Testis (tissue), 2 donors: ENCODE measurements at regions not wholly inside any gene's neighbourhood (a gene's known extent, or its start where the extent isn't known, plus 50 kb on each side); places are given as distances from the start of the nearest gene placed in this dataset.

Experiments
- DNase-seq: peaks from one replicate; pipeline ENCODE4 v3.0.0-alpha.2; 2019
- H3K27ac ChIP-seq, 2 donors: fragments of 200-600 bp; sonication (generic); one replicate each; pipeline ENCODE4 v1.5.1; 2019
- H3K27me3 ChIP-seq: fragments of 200-600 bp; sonication (generic); one replicate; pipeline ENCODE4 v1.5.1; 2019
- H3K36me3 ChIP-seq: fragments of 200-600 bp; sonication (generic); one replicate; pipeline ENCODE4 v1.5.1; 2017; ENCODE audit warnings: low read depth; ENCODE audit errors: missing control alignments
- H3K4me1 ChIP-seq: fragments of 200-600 bp; sonication (generic); one replicate; pipeline ENCODE4 v1.5.1; 2019
- H3K4me3 ChIP-seq, 2 donors: fragments of 200-600 bp; sonication (generic); one replicate each; pipeline ENCODE4 v1.5.1; 2017 to 2019
- H3K9me3 ChIP-seq: fragments of 200-600 bp; sonication (generic); one replicate; pipeline ENCODE4 v1.5.1; 2017
- POLR2A ChIP-seq: fragments of 450-650 bp; IDR thresholded peaks from one replicate; pipeline ENCODE4 v1.6.1; 2017; ENCODE audit warnings: antibody characterized with exemption, mild to moderate bottlenecking, moderate library complexity
- WGBS, 2 donors: methylation state at CpG; one replicate each; pipeline ENCODE4 v1.1.5; 2018; 5-methylcytosine and 5-hydroxymethylcytosine counted together
- intact Hi-C: fragments of 100-400 bp; cut with DNase I; formaldehyde crosslinking; loops from one replicate; pipeline ENCODE4 v1.15.1; 2023; ENCODE audit warnings: low total_unique reads
- TF ChIP-seq, protein P1 (sequence below), 3 experiments: fragments of 450-650 bp in 2 of 3; fragments of 200-600 bp in 1 of 3; sonication (generic) in 1 of 3; IDR thresholded peaks; one replicate each; pipeline ENCODE4 v1.5.1; 2016 to 2019; ENCODE audit warnings: antibody characterized with exemption in 3 of 3, mild to moderate bottlenecking in 2 of 3, moderate library complexity in 1 of 3

DNA sequence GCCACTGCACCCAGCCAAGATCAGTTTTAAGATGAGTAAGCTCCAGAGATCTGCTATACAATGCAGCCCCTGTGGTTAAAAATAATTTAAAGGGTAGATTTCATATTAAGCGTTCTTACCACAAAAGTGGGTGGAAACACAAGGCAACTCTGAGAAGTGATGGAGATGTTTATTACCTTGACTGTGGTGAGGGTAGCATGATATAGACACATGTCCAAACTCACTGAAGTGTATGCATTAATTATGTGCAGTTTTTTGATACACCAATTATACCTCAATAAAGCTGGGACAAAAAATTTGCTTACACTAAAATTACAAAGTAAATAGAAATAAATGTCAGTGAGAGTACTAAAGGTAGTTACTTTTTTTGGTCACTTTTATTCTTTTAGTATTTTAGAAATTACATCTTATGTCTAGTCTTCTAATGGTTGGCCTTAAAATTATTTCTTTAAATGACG, 696.5 kb downstream of the UQCRFS1 start:
- H3K4me1 ChIP-seq, result no peaks in the 10 kb centered on the region
- TF ChIP-seq, protein P1, sequence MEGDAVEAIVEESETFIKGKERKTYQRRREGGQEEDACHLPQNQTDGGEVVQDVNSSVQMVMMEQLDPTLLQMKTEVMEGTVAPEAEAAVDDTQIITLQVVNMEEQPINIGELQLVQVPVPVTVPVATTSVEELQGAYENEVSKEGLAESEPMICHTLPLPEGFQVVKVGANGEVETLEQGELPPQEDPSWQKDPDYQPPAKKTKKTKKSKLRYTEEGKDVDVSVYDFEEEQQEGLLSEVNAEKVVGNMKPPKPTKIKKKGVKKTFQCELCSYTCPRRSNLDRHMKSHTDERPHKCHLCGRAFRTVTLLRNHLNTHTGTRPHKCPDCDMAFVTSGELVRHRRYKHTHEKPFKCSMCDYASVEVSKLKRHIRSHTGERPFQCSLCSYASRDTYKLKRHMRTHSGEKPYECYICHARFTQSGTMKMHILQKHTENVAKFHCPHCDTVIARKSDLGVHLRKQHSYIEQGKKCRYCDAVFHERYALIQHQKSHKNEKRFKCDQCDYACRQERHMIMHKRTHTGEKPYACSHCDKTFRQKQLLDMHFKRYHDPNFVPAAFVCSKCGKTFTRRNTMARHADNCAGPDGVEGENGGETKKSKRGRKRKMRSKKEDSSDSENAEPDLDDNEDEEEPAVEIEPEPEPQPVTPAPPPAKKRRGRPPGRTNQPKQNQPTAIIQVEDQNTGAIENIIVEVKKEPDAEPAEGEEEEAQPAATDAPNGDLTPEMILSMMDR (IDR thresholded peaks at IDR 0.05), result no peak
- no peak for TF ChIP-seq POLR2A
- H3K27me3 ChIP-seq, result no peaks in the 10 kb centered on the region
- intact Hi-C loops, result no loop called here
- no peak overlapping the region for H3K4me3 ChIP-seq
- H3K9me3 ChIP-seq, result no peaks in the 10 kb centered on the region
- no peak overlapping the region for H3K27ac ChIP-seq
- 85 to 93% methylated on average over 2 of the region's 2 CpGs for WGBS, 2 donors
- no peaks in the 10 kb centered on the region for H3K36me3 ChIP-seq
- DNase-seq, result no peak

- Histone ChIP-seq H3K36me3 (no peaks in the 10 kb centered on the region), H3K27me3 (no peaks in the 10 kb centered on the region), H3K4me3 (no peak overlapping the region), H3K9me3 (no peaks in the 10 kb centered on the region), H3K27ac (no peak overlapping the region), H3K4me1 (no peaks in the 10 kb centered on the region)
- intact Hi-C loops, result no loop called here
- 54 to 66% methylated on average over 3 of the region's 3 CpGs for WGBS, 2 donors
- DNase-seq, result no peak
- TF ChIP-seq POLR2A, result no peak
- TF ChIP-seq, protein P1 (IDR thresholded peaks at IDR 0.05), result no peak
Measured at GRCh38 chr19:28514166-28514565, 698.8 kb downstream of the UQCRFS1 start.

DNA sequence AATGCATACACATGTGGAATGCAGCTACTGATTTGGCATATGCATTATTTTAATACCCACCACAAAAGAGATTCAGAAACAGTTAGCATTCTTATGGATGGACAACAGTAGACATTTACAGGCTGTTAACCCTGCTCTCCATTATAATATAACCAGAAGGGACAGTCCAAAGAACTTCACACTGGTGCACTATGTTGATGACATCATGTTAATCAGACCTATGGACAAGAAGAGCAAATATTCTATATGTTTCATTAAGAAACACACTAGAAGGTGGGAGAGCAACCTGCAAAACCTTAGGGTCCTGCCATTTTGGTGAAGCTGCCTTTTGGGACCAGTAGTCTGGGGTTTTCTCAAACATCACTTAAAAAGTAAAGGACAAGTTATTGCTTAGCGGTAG, 701.3 kb downstream of the UQCRFS1 start:
- Histone ChIP-seq H3K27ac (no peak overlapping the region), H3K9me3 (no peaks in the 10 kb centered on the region), H3K27me3 (no peaks in the 10 kb centered on the region), H3K36me3 (no peaks in the 10 kb centered on the region), H3K4me1 (no peaks in the 10 kb centered on the region), H3K4me3 (no peak overlapping the region)
- DNase-seq, result no peak
- intact Hi-C loops, result no loop called here
- WGBS, 2 donors, result 100% methylated on average over 1 of the region's 1 CpG
- TF ChIP-seq, protein P1 (IDR thresholded peaks at IDR 0.05), result no peak
- TF ChIP-seq POLR2A, result no peak

DNA sequence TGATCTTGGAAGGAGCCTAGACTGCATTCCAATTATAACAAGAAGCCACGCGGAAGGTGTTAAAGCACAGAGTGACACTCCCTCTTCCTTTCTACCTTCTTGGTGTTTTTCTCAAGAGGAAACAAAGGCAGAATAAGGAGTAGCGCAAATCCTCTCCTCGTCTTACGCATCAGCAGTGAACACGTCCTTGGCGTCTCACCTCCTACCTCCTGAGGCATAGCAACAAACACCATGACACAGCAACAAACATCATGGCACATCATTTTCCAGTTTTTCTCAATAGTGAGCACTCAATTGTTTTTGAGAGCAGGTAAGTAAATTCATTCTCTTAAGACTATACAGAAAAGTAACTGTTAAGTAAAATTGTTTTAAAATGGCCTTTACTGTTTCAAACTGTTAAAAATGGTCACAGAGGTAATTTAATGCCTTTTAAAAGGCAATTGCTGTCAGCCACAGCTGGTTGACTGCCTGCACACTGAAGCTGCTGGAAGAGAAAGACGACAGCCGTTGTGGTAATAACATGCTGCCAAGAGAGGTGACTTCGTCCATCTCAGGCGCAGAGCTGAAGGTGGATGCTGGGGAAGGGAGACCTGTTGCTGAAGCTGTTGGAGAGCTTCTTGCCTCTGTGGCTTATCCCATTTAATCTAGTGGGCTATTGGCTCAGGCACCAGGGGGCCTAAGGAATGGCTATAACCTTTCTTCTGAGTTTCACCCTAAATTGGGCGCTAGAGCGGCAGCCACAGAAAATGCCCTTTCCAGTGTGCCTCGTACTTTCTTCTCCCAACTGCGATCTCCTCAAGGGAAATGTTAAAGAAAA, 703.7 kb downstream of the UQCRFS1 start:
- intact Hi-C loops, result no loop called here
- H3K4me3 ChIP-seq, result no peak overlapping the region

More for the DNA sequence above, 703.7 kb downstream of the UQCRFS1 start:
- Histone ChIP-seq H3K4me1 (no peaks in the 10 kb centered on the region), H3K36me3 (no peaks in the 10 kb centered on the region), H3K27ac (no peak overlapping the region), H3K27me3 (no peaks in the 10 kb centered on the region), H3K9me3 (no peaks in the 10 kb centered on the region)
- no peak for TF ChIP-seq POLR2A
- TF ChIP-seq, protein P1 (IDR thresholded peaks at IDR 0.05), result no peak
- 77 to 80% methylated on average over 15 of the region's 15 CpGs for WGBS, 2 donors
- no peak for DNase-seq
